OCI-LY1 (cell line): ENCODE measurements at regions not wholly inside any gene's neighbourhood (a gene's known extent, or its start where the extent isn't known, plus 50 kb on each side); places are given as distances from the start of the nearest gene placed in this dataset.

Source experiments
- EZH2 ChIP-seq: fragments of 200-600 bp; sonication (generic), shearing (Covaris generic); IDR thresholded peaks from 2 replicates; pipeline ENCODE4 v1.8.0; 2017; ENCODE audit warnings: borderline replicate concordance, mixed run types, mild to moderate bottlenecking, antibody characterized with exemption, low read length, moderate library complexity, mixed read lengths
- TF ChIP-seq, protein P1 (sequence below): fragments of 200-600 bp; sonication (generic), shearing (Covaris generic); IDR thresholded peaks from 2 replicates; pipeline ENCODE4 v1.5.1; 2017; ENCODE audit warnings: mild to moderate bottlenecking, antibody characterized with exemption, low read length, moderate library complexity, mixed read lengths

DNA sequence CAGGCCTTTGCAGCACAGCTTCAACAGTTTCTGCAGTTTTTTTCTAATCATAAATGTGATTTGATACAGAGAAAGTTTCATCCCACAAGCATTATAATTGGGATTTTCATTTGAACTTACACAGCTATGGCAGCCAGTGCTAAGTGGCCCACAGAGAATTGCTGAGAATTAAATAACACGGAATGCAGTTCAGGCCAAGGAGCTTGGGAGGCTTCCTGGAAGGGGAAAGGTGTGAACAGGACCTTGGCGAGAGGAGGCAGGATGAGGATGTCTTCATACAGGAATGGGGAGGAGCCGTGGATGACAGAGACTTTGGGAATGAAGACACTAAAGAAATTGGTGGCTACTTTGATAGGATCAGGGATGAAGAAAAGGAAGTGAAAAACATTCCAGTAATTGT, 95.3 kb downstream of the ZNF22 start:
- TF ChIP-seq EZH2: no peak
- TF ChIP-seq, protein P1, sequence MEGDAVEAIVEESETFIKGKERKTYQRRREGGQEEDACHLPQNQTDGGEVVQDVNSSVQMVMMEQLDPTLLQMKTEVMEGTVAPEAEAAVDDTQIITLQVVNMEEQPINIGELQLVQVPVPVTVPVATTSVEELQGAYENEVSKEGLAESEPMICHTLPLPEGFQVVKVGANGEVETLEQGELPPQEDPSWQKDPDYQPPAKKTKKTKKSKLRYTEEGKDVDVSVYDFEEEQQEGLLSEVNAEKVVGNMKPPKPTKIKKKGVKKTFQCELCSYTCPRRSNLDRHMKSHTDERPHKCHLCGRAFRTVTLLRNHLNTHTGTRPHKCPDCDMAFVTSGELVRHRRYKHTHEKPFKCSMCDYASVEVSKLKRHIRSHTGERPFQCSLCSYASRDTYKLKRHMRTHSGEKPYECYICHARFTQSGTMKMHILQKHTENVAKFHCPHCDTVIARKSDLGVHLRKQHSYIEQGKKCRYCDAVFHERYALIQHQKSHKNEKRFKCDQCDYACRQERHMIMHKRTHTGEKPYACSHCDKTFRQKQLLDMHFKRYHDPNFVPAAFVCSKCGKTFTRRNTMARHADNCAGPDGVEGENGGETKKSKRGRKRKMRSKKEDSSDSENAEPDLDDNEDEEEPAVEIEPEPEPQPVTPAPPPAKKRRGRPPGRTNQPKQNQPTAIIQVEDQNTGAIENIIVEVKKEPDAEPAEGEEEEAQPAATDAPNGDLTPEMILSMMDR: no peak
